ENCODE measurements at regions not wholly inside any gene's neighbourhood (a gene's known extent, or its start where the extent isn't known, plus 50 kb on each side); places are given as distances from the start of the nearest gene placed in this dataset.
"Not testable (repeated sequence)": the region's sequence is repeated elsewhere in the genome, so short reads cannot be mapped to it uniquely, and the experiment has no call there.

DNA sequence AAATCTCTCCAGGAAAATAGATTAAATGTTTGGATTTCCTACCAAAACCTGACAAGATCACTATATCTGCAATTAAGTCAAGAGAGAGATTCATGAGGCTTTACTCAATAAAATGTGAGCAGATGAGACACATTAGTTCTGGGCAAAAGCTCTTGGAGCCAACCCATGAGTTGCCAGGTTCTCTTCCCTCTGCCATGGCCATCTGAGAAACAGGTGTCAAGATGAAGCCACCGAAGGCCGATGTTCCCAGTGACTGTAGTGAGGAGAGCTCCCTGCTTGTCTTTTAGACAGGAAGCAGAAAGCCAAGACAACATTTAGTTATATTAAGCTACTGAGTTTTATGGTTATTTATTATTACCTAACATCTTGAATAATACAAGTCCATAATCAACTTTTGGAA is 1068.7 kb downstream of the STPG2 start:
- H3K4me3 ChIP-seq (ENCODE audit: low read depth, low read length) = no peak overlapping the region
- no peak for DNase-seq (ENCODE audit: low read depth)
- TF ChIP-seq, protein P1, sequence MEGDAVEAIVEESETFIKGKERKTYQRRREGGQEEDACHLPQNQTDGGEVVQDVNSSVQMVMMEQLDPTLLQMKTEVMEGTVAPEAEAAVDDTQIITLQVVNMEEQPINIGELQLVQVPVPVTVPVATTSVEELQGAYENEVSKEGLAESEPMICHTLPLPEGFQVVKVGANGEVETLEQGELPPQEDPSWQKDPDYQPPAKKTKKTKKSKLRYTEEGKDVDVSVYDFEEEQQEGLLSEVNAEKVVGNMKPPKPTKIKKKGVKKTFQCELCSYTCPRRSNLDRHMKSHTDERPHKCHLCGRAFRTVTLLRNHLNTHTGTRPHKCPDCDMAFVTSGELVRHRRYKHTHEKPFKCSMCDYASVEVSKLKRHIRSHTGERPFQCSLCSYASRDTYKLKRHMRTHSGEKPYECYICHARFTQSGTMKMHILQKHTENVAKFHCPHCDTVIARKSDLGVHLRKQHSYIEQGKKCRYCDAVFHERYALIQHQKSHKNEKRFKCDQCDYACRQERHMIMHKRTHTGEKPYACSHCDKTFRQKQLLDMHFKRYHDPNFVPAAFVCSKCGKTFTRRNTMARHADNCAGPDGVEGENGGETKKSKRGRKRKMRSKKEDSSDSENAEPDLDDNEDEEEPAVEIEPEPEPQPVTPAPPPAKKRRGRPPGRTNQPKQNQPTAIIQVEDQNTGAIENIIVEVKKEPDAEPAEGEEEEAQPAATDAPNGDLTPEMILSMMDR (IDR thresholded peaks at IDR 0.05; ENCODE audit: insufficient read depth, low read depth, low read length, missing control alignments) = no peak

DNA sequence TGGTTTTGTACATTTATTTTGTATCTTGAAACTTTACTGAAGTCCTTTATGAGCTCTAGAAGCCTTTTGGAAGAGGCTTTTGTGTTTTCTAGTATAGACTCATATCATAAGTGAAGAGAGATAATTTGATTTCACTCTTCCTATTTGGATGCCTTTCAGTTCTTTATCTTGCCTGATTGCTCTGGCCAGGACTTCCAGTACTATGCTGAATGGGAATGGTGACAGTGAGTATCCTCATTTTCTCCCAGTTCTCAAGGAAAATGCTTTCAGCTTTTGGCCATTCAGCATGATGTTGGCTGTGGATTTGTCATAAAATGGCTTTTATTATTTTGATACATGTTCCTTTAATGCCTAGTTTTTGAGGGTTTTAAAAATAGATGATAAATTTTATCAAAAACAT is 1061.3 kb downstream of the STPG2 start:
- H3K4me3 ChIP-seq (ENCODE audit: low read depth, low read length) = no peak overlapping the region
- DNase-seq (ENCODE audit: low read depth) = no peak
- TF ChIP-seq, protein P1 (IDR thresholded peaks at IDR 0.05; ENCODE audit: insufficient read depth, low read depth, low read length, missing control alignments) = no peak

DNA sequence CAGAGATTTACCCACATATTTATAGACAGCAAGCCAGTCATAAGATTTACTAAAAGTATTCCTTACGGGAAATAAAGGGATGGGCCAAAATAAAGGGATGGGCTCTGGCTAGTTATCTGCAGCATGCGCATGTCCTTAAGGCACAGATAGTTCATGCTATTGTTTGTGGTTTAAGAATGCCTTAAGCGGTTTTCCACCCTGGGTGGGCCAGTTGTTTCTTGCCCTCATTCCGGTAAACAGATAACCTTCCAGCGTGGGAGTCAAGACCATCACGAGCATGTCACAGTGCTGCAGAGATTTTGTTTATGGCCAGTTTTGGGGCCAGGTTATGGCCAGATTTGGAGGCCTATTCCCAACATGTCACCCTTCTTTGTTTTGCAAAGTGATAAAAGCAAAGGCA is 1046.2 kb downstream of the STPG2 start:
- H3K4me3 ChIP-seq (ENCODE audit: low read depth, low read length) = not testable (repeated sequence)

DNA sequence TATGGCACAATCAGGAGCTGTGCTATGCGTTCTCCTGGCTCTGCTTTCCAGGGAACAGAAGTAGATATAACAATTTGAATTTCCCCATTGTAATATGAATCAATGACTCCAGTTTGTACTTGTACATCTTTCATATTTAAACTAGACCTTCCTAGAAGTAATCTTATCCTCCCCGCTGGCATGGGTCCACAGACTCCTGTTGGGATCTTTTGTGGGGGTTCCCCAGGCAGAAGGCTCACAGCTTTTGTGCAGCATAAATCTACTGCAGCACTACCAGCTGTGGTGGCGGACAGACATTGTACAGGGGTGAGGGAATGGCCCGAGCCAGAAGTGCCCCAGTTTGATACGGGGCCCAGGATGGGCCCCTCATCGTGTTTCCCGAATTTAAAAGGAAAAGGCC is 1042.1 kb downstream of the STPG2 start:
- not testable (repeated sequence) for DNase-seq (ENCODE audit: low read depth); H3K4me3 ChIP-seq (ENCODE audit: low read depth, low read length)

More for the DNA sequence above, 1046.2 kb downstream of the STPG2 start:
- not testable (repeated sequence) for DNase-seq (ENCODE audit: low read depth)

DNA sequence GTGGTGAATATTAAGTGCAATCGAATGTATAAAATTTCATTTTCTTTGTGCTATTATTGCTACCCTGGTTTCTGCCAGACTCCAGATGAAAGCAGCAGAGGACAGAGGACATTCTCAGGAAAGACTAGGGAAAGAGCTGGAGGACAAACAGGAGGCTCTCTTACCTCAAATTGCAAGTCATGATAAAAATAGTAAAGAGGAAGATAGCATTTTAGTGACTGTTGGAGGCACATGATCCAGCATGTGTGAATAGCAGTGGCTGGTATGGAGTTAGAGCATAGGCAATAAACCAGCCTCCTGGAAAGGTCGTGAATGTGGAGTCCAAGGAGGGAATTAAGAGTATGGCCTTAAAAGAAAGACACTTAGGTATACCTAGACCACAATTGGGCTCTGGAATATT is 1040.0 kb downstream of the STPG2 start:
- no peak overlapping the region for H3K4me3 ChIP-seq (ENCODE audit: low read depth, low read length)
- DNase-seq (ENCODE audit: low read depth) = no peak
- TF ChIP-seq, protein P1 (IDR thresholded peaks at IDR 0.05; ENCODE audit: insufficient read depth, low read depth, low read length, missing control alignments) = no peak

DNA sequence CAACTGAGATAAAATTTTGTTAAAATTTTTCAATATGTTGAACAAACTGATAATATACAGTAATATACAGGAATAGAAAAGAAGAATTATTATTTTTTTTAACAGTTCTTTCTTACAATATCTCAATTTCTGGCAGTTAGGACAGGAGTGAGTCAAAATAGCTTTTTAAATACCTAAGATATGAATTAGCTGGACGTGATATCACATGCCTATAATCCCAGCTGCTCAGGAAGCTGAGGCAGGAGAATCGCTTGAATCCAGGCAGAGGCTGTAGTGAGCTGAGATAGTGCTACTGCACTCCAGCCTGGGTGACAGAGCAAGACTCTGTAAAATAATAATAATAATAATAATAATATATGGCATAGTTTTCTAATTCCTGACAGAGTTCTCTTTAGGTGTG is 1039.3 kb downstream of the STPG2 start:
- no peak for DNase-seq (ENCODE audit: low read depth)
- TF ChIP-seq, protein P1 (IDR thresholded peaks at IDR 0.05; ENCODE audit: insufficient read depth, low read depth, low read length, missing control alignments) = no peak
- H3K4me3 ChIP-seq (ENCODE audit: low read depth, low read length) = no peak overlapping the region

DNA sequence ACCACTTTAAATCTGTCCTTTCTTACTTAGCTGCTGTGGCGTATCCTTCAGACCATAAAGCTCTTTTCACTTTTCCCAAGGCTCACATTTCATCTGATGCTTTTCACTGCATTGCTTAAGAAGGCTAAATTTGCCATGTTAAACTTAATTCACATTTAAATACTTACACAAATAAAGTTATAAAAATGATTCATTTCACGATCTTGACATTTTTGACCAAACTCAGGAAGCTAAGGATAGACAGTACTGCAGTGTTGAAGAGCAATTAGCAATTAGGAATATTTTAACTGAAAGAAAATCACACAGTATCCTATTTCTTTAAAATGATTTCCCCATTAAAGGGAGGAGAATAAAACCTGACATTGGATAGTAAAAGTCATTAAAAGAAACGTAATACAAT is 1038.6 kb downstream of the STPG2 start:
- DNase-seq (ENCODE audit: low read depth) = no peak
- TF ChIP-seq, protein P1 (IDR thresholded peaks at IDR 0.05; ENCODE audit: insufficient read depth, low read depth, low read length, missing control alignments) = no peak

DNA sequence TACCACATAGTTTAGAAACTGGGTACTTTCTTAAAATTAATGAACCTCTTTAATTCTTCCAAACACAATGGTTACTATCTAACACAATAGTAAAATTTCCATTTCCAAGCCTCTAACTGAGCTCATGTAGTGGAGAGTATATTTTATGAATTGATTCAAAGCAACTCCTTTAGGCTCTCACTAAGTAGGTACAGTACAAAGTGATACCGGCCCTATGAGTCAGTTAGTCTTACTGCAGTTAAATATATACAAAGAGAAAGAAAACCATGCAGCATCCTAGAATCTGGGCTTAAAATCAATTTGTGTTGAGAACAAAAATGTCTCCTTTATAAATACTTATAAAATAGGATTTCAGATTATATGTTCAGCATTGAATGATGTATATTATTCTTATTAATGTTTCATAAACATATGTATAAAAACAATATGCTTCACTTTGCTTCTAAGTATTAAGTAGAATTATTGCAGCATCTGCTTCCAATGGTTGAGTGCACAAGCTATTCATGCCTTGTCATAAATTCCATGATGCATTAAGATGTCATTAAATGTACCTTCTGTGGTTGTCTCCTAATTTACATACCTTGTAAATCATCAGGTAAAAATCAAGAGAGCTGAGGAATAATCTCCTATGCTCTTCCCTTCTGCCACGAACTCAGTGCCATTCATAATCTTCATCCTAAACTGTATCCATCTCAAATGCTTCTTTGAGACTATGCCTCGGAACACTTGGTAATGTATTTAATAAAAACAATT is 1037.8 kb downstream of the STPG2 start:
- no peak for DNase-seq (ENCODE audit: low read depth)
- TF ChIP-seq, protein P1 (IDR thresholded peaks at IDR 0.05; ENCODE audit: insufficient read depth, low read depth, low read length, missing control alignments) = no peak

More for the DNA sequence above, 1038.6 kb downstream of the STPG2 start:
- no peak overlapping the region for H3K4me3 ChIP-seq (ENCODE audit: low read depth, low read length)

More for the DNA sequence above, 1037.8 kb downstream of the STPG2 start:
- no peak overlapping the region for H3K4me3 ChIP-seq (ENCODE audit: low read depth, low read length)
